ENCODE measurements at regions not wholly inside any gene's neighbourhood (a gene's known extent, or its start where the extent isn't known, plus 50 kb on each side); places are given as distances from the start of the nearest gene placed in this dataset.

- DNase-seq (ENCODE audit: low read depth) = no peak
Measured at GRCh38 chr7:130930681-130931080, 196.7 kb upstream of the KLF14 start.

DNA sequence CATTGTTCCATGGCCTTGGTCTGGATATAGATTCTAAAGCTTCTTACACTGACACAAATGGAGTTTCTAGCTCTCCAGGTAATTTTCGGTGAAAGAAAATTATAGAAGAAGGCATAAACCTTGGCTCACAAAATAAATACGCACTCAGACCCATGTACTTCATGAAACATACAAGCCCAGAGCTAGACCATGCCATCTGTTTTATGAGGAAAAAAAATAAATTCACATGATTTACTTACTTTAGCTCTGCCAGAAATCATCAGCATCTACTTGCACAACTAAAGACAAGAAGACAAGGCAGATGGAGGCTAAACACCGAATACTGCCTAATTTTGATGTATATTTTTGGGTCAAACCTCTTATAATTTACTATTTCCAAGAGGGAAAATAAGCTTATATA, 197.4 kb upstream of the KLF14 start:
- no peak for DNase-seq (ENCODE audit: low read depth)

GRCh38 chr7:130932088-130932487, 198.1 kb upstream of the KLF14 start:
- DNase-seq (ENCODE audit: low read depth) = no peak

GRCh38 chr7:130932667-130933432, 198.8 kb upstream of the KLF14 start:
- no peak for DNase-seq (ENCODE audit: low read depth)

DNA sequence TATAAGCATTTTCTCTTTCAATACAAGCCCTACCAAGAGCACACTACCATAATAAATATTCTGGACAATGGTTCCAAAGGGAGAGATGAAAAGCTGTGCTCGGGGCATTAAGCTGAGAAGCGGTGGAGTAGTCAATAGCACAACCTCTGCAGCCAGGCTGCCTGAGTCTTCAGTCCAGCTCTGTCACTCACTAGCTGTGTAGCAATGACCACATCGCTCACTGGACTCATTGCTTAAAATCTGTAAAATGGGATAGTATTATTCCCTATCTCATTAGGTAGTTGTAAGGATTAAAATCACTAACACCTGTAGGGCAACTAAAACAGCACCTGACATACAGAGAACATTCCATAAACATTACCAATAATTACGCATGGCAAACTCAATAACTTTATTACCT, 199.9 kb upstream of the KLF14 start:
- no peak for DNase-seq (ENCODE audit: low read depth)

- DNase-seq (ENCODE audit: low read depth) = no peak
Measured at GRCh38 chr7:130935564-130936157, 201.7 kb upstream of the KLF14 start.

GRCh38 chr7:130936202-130936931, 202.4 kb upstream of the KLF14 start:
- DNase-seq (ENCODE audit: low read depth) = no peak

DNA sequence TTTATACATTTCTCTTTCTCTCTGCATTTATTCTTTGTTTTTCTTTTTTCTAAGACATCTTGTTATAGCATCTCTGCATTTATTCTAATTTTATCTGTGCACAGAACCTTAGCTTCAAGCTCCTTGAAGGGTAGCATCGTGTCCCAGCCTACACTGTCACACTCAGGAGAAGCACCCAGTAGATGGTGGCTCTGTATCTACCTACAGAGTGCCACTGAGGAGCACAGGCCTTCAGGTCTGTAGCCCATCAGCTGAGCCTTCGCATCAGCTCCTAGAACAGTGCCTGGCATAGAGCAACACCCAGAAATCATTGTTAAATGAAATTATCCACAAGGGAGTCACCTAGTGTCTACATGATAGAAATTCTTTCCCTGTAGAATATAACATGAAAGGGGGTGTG, 203.0 kb upstream of the KLF14 start:
- no peak for DNase-seq (ENCODE audit: low read depth)

DNA sequence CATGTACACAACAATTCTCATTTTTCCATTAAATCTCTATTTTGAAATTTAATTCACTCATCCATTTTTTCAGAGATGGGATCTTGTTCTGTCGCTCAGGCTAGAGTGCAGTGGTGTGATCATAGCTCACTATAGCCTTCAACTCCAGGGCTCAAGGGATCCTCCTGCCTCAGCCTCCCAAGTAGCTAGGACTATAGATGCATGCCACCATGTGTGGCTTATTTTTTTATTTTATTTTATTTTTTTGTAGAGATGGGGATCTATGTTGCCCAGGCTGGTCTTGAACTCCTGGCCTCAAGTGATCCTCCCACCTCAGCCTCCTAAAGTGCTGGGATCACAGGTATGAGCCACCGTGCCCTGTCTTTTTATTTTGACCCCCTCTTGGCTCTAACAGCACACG, 203.8 kb upstream of the KLF14 start:
- DNase-seq (ENCODE audit: low read depth) = no peak

DNA sequence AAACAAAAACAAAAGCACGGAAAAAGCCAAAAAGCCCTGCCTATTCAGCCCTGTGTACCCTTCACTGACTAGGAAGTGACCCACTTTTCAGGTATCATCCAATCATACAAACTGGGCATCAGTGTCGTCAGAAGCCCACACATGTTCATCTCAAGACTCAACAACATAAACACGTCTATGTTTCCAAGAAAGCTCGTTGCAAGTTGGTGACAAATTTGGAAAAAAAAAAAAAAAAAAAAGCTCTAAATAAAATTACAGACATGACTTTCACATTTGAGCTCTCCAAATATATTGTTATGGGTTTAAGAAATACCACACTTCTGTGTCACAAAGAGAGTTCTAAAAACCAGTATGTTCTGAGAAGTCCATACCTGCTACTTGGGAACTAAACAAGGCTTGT, 204.7 kb upstream of the KLF14 start:
- DNase-seq (ENCODE audit: low read depth) = peak; percentile 56

DNA sequence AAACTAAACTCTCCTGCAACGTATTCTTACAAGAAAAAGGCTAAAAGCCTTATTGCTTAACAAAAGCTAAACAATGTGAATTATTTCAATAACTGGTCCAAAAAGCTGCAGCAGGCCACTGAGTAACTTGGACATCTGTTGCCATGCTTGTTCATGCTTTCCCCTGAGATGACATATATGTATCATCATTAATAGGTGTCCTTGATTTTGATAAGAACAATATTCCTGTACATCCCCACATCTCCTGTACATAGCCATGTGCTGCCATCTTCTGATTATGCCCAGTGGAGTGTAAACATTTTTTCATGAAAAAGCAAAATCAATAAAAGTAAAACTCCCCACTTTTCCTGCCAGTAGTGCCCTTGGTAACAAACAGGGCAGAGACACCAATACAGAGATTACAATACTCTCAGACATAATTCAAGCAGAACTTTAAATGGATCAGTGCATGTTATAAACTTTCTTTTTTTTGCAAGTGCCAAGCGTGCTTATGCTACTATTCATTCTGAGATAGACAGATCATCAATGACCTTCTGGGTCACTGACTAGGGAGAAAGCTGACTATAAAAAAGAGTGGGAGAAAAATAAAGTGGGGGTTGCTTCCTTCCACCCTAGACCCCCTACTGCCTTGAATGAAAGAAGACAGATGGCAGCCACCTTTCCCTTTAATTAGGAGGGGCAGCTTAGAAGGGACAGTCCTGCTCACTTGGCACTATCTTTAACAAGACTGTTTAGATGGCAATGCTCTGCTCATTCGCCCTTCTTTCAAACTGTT, 205.5 kb upstream of the KLF14 start:
- no peak for DNase-seq (ENCODE audit: low read depth)

DNA sequence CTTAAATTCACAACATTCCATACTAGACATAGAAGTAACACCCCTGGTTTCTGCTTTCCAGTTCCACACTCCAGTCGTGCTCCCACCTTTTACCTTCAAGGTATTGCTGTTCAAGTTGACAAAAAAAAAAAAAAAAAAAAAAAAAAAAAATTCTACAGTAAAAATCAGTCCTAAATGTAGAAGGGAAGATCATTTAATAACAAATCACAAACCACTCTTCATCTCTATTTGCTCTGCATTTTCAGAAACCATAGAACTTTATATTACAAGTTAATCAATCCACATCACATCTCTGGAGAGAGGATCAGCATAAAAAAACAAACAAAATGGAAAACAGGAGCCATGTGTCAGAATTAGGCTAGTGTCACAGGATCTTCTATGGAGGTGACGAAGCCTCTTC, 206.3 kb upstream of the KLF14 start:
- no peak for DNase-seq (ENCODE audit: low read depth)

DNA sequence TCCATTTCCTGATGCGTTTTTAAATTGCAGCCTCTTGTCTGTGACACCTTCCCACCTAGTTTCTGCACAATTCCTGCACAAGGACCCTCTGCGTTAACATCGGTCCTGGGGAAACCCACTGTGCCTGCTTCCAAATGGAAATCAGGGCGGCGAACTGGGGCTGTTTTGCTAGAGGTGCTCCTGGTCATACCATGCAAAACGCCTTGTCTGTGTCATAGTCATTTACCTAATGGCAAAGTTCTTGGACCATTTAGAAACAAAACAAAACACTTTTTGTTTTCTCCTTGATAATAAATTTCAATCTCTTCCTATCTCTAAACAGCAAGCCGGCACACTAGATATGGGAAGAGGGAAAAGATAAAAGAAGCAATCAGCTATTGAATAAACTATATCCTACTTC, 206.9 kb upstream of the KLF14 start:
- DNase-seq (ENCODE audit: low read depth) = no peak

- DNase-seq (ENCODE audit: low read depth) = no peak
Measured at GRCh38 chr7:130941322-130942210, 207.6 kb upstream of the KLF14 start.

- DNase-seq (ENCODE audit: low read depth) = no peak
Measured at GRCh38 chr7:130942211-130942964, 208.4 kb upstream of the KLF14 start.

GRCh38 chr7:130943336-130943901, 209.4 kb upstream of the KLF14 start:
- no peak for DNase-seq (ENCODE audit: low read depth)

- no peak for DNase-seq (ENCODE audit: low read depth)
Measured at GRCh38 chr7:130943981-130944380, 210.0 kb upstream of the KLF14 start.

GRCh38 chr7:130944997-130945396, 211.0 kb upstream of the KLF14 start:
- DNase-seq (ENCODE audit: low read depth) = no peak

DNA sequence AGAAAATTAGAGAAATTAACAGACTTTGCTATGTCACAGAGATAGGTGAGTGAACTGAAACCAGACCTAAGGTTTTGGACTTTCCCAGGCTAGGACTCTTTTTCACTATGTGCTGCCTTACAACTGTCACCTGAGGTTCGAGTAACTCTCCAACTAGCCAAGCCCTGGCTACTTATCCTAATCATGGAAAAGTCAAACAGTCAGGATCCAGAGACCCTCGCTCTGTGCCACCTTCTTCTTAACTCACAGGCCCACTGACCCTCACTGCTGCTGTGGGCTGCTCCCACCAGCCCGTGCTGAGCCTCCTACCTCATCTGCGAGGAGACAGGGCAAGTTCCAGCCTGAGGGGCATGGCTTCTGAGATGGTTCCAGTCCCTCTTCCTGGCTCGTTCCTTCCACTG, 211.4 kb upstream of the KLF14 start:
- DNase-seq (ENCODE audit: low read depth) = no peak

DNA sequence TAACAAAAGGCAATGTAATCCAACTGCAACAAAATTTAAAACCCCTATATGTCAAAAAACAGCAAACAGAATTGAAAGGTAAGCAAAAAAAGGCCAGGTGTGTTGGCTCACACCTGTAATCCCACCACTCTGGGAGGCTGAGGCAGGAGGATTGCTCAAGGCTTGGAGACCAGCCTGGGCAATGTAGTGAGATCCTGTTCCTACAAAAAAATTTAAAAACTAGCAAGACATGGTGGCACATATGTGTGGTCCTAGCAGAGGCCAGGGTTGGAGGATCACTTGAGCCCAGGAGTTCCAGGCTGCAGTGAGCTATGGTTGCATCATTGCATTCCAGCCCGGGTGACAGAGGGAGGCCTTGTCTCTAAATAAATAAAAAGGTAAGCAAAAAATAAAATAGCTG, 212.1 kb upstream of the KLF14 start:
- no peak for DNase-seq (ENCODE audit: low read depth)

Measured in T follicular helper cell (primary cell).